ENCODE measurements at regions not wholly inside any gene's neighbourhood (a gene's known extent, or its start where the extent isn't known, plus 50 kb on each side); places are given as distances from the start of the nearest gene placed in this dataset.

GRCh38 chr2:122683018-122683417 lies 927.6 kb downstream of the TSN start:
- H3K4me3 ChIP-seq (ENCODE audit: low read depth, low read length): no peak overlapping the region
- POLR2A ChIA-PET: no interaction called here
- no peaks in the 10 kb centered on the region for H3K27me3 ChIP-seq (replicated peaks; ENCODE audit: control insufficient read depth, insufficient read depth, low read length)
- CTCF ChIA-PET: no interaction called here
- TF ChIP-seq CTCF (IDR thresholded peaks at IDR 0.05; ENCODE audit: insufficient read depth in 1 of 2, low read depth in 1 of 2, low read length in 1 of 2, severe bottlenecking in 1 of 2, unreplicated experiment in 1 of 2): no peak
- no peak overlapping the region for H3K27ac Mint-ChIP-seq (ENCODE audit: unreplicated experiment)
- intact Hi-C loops (cut with micrococcal nuclease; ENCODE audit: unreplicated experiment): no loop called here
- no TSS peak for BruUV-seq (replicated peaks)
- no peaks in the 10 kb centered on the region for H3K36me3 Mint-ChIP-seq (ENCODE audit: insufficient read depth, unreplicated experiment)
- H3K4me1 Mint-ChIP-seq (ENCODE audit: low read depth, unreplicated experiment): no peaks in the 10 kb centered on the region
- no peaks in the 10 kb centered on the region for H3K4me1 ChIP-seq
- H3K4me3 Mint-ChIP-seq (ENCODE audit: unreplicated experiment): no peak overlapping the region
- DNase-seq: no peak
- no peaks in the 10 kb centered on the region for H3K27me3 Mint-ChIP-seq (ENCODE audit: insufficient read depth, unreplicated experiment)
- H3K9me3 ChIP-seq: peaks cover 7% of the 10 kb centered on the region; the same call in 1 of the 2 replicates
- H3K9me3 Mint-ChIP-seq (ENCODE audit: unreplicated experiment): peaks cover 18% of the 10 kb centered on the region
- no peaks in the 10 kb centered on the region for H3K36me3 ChIP-seq (ENCODE audit: control insufficient read depth, insufficient read depth, low read length)

GRCh38 chr2:122692400-122693083 lies 937.1 kb downstream of the TSN start:
- no peak for TF ChIP-seq CTCF (IDR thresholded peaks at IDR 0.05; ENCODE audit: insufficient read depth in 1 of 2, low read depth in 1 of 2, low read length in 1 of 2, severe bottlenecking in 1 of 2, unreplicated experiment in 1 of 2)
- Mint-ChIP-seq H3K36me3 (ENCODE audit: insufficient read depth, unreplicated experiment) (no peaks in the 10 kb centered on the region), H3K27me3 (ENCODE audit: insufficient read depth, unreplicated experiment) (no peaks in the 10 kb centered on the region), H3K9me3 (ENCODE audit: unreplicated experiment) (peaks cover 10% of the 10 kb centered on the region), H3K4me1 (ENCODE audit: low read depth, unreplicated experiment) (no peaks in the 10 kb centered on the region), H3K27ac (ENCODE audit: unreplicated experiment) (no peak overlapping the region), H3K4me3 (ENCODE audit: unreplicated experiment) (no peak overlapping the region)
- H3K36me3 ChIP-seq (ENCODE audit: control insufficient read depth, insufficient read depth, low read length): no peaks in the 10 kb centered on the region
- no peak overlapping the region for H3K4me3 ChIP-seq (ENCODE audit: low read depth, low read length)
- BruUV-seq (replicated peaks): no TSS peak
- H3K9me3 ChIP-seq: peaks cover 4% of the 10 kb centered on the region; the same call in 1 of the 2 replicates
- peaks cover 4% of the 10 kb centered on the region; the same call in 1 of the 2 replicates for H3K4me1 ChIP-seq
- no peak for DNase-seq
- CTCF ChIA-PET: no interaction called here
- no peaks in the 10 kb centered on the region; the same call in 1 of the 2 replicates for H3K27me3 ChIP-seq (replicated peaks; ENCODE audit: control insufficient read depth, insufficient read depth, low read length)
- POLR2A ChIA-PET: no interaction called here
- intact Hi-C loops (cut with micrococcal nuclease; ENCODE audit: unreplicated experiment): no loop called here

GRCh38 chr2:122697415-122697814 lies 942.0 kb downstream of the TSN start:
- no peak overlapping the region for H3K4me3 ChIP-seq (ENCODE audit: low read depth, low read length)
- no peaks in the 10 kb centered on the region for H3K36me3 Mint-ChIP-seq (ENCODE audit: insufficient read depth, unreplicated experiment)
- no peak for TF ChIP-seq CTCF (IDR thresholded peaks at IDR 0.05; ENCODE audit: insufficient read depth in 1 of 2, low read depth in 1 of 2, low read length in 1 of 2, severe bottlenecking in 1 of 2, unreplicated experiment in 1 of 2)
- no peak overlapping the region for H3K27ac Mint-ChIP-seq (ENCODE audit: unreplicated experiment)
- no peak overlapping the region for H3K4me3 Mint-ChIP-seq (ENCODE audit: unreplicated experiment)
- peaks cover 10% of the 10 kb centered on the region for H3K9me3 Mint-ChIP-seq (ENCODE audit: unreplicated experiment)
- no peaks in the 10 kb centered on the region; the same call in 1 of the 2 replicates for H3K27me3 ChIP-seq (replicated peaks; ENCODE audit: control insufficient read depth, insufficient read depth, low read length)
- POLR2A ChIA-PET: no interaction called here
- H3K4me1 Mint-ChIP-seq (ENCODE audit: low read depth, unreplicated experiment): no peaks in the 10 kb centered on the region
- peaks cover 4% of the 10 kb centered on the region; the same call in 1 of the 2 replicates for H3K9me3 ChIP-seq
- BruUV-seq (replicated peaks): no TSS peak
- CTCF ChIA-PET: no interaction called here
- no peaks in the 10 kb centered on the region for H3K27me3 Mint-ChIP-seq (ENCODE audit: insufficient read depth, unreplicated experiment)
- no peak for DNase-seq
- no peaks in the 10 kb centered on the region for H3K36me3 ChIP-seq (ENCODE audit: control insufficient read depth, insufficient read depth, low read length)
- intact Hi-C loops (cut with micrococcal nuclease; ENCODE audit: unreplicated experiment): no loop called here
- no peaks in the 10 kb centered on the region for H3K4me1 ChIP-seq
